ENCODE measurements at regions not wholly inside any gene's neighbourhood (a gene's known extent, or its start where the extent isn't known, plus 50 kb on each side); places are given as distances from the start of the nearest gene placed in this dataset.

DNA sequence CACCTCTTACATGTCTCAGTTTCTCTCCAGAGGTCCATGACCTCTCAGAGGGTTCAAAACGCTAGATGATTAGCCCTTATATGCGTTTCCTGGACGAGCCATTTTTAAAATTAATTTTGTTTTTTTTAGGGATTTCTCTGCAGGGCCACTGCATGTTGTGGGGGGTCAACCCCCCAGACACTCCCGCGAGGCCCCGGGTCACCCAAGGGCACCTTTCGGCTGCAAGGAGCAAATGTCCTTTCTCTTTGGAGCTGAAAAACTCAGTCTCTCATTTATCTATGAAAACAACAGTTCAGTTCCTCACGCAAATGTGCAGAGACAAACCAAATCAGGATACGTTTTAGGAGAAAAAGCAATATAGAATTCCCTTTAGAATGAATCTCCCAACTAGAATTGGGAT, 944.3 kb upstream of the SEMA6D start:
- H3K4me3 ChIP-seq (ENCODE audit: low read depth, low read length), result no peak overlapping the region
- TF ChIP-seq, protein P1, sequence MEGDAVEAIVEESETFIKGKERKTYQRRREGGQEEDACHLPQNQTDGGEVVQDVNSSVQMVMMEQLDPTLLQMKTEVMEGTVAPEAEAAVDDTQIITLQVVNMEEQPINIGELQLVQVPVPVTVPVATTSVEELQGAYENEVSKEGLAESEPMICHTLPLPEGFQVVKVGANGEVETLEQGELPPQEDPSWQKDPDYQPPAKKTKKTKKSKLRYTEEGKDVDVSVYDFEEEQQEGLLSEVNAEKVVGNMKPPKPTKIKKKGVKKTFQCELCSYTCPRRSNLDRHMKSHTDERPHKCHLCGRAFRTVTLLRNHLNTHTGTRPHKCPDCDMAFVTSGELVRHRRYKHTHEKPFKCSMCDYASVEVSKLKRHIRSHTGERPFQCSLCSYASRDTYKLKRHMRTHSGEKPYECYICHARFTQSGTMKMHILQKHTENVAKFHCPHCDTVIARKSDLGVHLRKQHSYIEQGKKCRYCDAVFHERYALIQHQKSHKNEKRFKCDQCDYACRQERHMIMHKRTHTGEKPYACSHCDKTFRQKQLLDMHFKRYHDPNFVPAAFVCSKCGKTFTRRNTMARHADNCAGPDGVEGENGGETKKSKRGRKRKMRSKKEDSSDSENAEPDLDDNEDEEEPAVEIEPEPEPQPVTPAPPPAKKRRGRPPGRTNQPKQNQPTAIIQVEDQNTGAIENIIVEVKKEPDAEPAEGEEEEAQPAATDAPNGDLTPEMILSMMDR (IDR thresholded peaks at IDR 0.05; ENCODE audit: low read depth, low read length), result no peak

- H3K4me3 ChIP-seq (ENCODE audit: low read depth, low read length), result no peak overlapping the region
- TF ChIP-seq, protein P1 (IDR thresholded peaks at IDR 0.05; ENCODE audit: low read depth, low read length), result no peak
Observed at GRCh38 chr15:46778876-46779275, 938.4 kb upstream of the SEMA6D start.

DNA sequence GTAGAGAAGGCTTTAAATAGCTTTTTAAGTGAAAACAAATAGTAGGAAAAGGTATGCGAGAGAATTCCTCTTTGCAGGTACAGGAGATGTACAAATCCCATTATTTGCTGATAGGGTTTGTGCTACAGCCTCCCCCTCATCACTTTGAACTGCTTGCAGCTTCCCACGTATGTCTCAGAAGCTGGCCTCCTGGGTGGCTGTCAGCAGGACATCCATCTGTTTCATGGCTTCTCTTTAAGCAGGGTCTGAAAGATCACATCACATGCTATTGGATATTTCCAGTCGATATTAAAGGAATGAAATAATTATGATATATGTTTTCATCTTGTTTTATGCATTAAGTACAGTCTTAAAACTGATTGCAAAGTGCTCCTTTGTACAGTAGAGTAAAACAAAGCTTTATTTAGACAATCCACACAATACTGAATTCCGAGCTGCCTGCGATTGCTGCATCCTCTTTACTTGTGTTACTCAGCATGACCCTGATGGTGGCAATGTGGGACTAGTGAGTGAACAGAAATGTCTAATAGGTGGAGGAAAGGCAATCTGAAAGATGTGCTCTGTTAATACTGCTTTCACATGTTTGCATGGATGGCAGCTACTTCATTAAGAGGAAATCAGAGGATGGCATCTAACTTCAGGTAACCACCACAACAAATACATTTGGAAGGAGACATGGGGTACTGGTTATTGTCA, 930.6 kb upstream of the SEMA6D start:
- H3K4me3 ChIP-seq (ENCODE audit: low read depth, low read length), result no peak overlapping the region
- TF ChIP-seq, protein P1 (IDR thresholded peaks at IDR 0.05; ENCODE audit: low read depth, low read length), result no peak

DNA sequence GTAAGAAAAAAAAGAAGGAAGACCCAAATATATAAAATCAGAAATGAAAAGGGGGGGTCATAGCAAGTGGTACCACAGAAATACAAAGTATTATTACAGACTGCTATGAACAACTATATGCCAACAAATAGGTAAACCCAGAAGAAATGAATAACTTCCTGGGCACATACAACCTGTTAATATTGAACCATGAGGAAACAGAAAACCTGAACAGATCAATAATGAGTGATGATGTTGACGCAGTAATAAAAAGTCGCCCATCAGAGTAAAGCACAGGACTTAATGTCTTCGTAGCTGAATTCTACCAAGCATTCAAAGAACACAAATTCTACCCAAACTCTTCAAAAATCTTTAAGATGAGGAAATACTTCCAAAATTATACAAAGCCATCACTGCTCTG, 921.6 kb upstream of the SEMA6D start:
- TF ChIP-seq, protein P1 (IDR thresholded peaks at IDR 0.05; ENCODE audit: low read depth, low read length), result no peak
- no peak overlapping the region for H3K4me3 ChIP-seq (ENCODE audit: low read depth, low read length)

DNA sequence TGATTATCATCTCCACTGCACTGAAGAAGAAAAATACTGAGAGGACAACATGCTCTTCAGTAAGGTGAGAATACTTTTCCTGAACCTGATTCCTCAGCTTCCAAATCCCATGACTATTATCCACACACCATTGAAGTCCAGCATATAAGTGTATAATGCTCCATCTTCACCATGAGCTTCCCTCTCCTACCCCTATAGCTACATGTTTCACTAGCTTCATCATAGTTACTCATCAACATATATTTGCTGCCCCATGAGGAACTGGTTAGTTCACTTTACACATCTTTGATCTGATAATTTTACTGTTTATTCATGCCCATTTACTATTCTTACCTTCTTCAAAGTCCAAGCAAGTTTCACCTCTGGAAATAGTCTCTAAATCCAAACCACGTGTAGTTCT, 908.5 kb upstream of the SEMA6D start:
- H3K4me3 ChIP-seq (ENCODE audit: low read depth, low read length), result no peak overlapping the region
- TF ChIP-seq, protein P1 (IDR thresholded peaks at IDR 0.05; ENCODE audit: low read depth, low read length), result no peak

GRCh38 chr15:46815240-46815639, 902.1 kb upstream of the SEMA6D start:
- TF ChIP-seq, protein P1 (IDR thresholded peaks at IDR 0.05; ENCODE audit: low read depth, low read length), result no peak
- no peak overlapping the region for H3K4me3 ChIP-seq (ENCODE audit: low read depth, low read length)

DNA sequence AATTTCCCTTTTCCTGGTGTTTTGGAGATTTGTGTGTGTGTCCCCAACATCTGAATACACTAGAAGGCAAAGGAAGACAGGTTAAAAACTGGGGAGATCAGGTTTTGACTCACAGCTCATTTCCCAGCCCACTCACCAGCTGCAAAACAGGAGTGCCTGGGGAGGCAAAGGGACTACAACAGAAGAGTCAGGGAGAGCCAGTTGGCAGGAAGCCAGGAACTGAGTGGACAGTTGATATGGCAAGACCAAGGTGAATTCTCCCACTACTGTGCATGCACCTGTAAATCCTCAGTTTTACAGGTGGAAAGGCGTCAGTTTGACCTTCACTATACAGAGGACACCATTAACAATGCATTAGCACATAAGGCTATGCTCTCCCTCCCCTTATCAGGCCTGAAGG, 901.5 kb upstream of the SEMA6D start:
- TF ChIP-seq, protein P1 (IDR thresholded peaks at IDR 0.05; ENCODE audit: low read depth, low read length), result no peak
- no peak overlapping the region for H3K4me3 ChIP-seq (ENCODE audit: low read depth, low read length)

All from WI38 (cell line).